HepG2 (cell line): ENCODE measurements at regions not wholly inside any gene's neighbourhood (a gene's known extent, or its start where the extent isn't known, plus 50 kb on each side); places are given as distances from the start of the nearest gene placed in this dataset.

Experiments used
- ATAC-seq: fragments of 200-7000 bp; cut with Tn5 transposase; 3 replicates; pipeline ENCODE4 v1.9.1; 2020; ENCODE audit warnings: mild to moderate bottlenecking, moderate library complexity
- BruUV-seq: library from RNA; stranded (reverse); fragments of 400-500 nt; replicated peaks from 2 replicates; lab custom pipeline; 2021; lab: Mats Ljungman, UMichigan
- CTCF ChIA-PET: fragments of 300-600 bp; formaldehyde crosslinking; extraction: SDS; loops from one replicate; lab custom pipeline; 2021; ENCODE audit warnings: low total read pairs, inconsistent platforms, low intra/inter-chr PET ratio; lab: Yijun Ruan, JAX
- POLR2A ChIA-PET: fragments of 350-600 bp; sonication (Branson Sonifier 250); formaldehyde crosslinking; loops from one replicate; lab custom pipeline; 2020; ENCODE audit warnings: antibody characterized with exemption, inconsistent platforms; lab: Yijun Ruan, JAX
- DNase-seq: peaks from one replicate; pipeline ENCODE4 v3.0.0-alpha.2; 2015; ENCODE audit warnings: low spot score
- FAIRE-seq: peaks from 3 replicates; lab custom pipeline; 2011; peaks lifted over from hg19 to GRCh38; lab: Jason Lieb, UNC
- H2AFZ ChIP-seq: one replicate; pipeline ENCODE4 v1.6.1; 2011; ENCODE audit warnings: low read length, inconsistent platforms
- H3K27ac ChIP-seq: fragments of 300-600 bp; 3 replicates; pipeline ENCODE4 v1.8.0; 2011; ENCODE audit warnings: mixed run types, mild to moderate bottlenecking, mixed read lengths, low read length, inconsistent platforms; ENCODE audit not compliant: insufficient read depth; ENCODE audit errors: extremely low read length
- H3K27me3 ChIP-seq, 2 experiments: fragments of 200-600 bp in 1 of 2; 2 replicates in 1 of 2; 3 replicates in 1 of 2; pipeline versions ENCODE4 v1.6.0 to v1.8.0; 2011; ENCODE audit warnings: low read length in 2 of 2, mild to moderate bottlenecking in 2 of 2, moderate library complexity in 2 of 2, inconsistent platforms in 1 of 2; ENCODE audit not compliant: insufficient read depth in 2 of 2, control insufficient read depth in 1 of 2
- H3K36me3 ChIP-seq, 2 experiments: fragments of 200-600 bp in 1 of 2; replicated peaks in 1 of 2; 2 replicates in 1 of 2; 3 replicates in 1 of 2; pipeline versions ENCODE4 v1.5.1 to v1.8.0; 2011; ENCODE audit warnings: low read length in 2 of 2, inconsistent platforms in 1 of 2; ENCODE audit not compliant: insufficient read depth in 2 of 2, control insufficient read depth in 1 of 2
- H3K4me1 ChIP-seq: 2 replicates; pipeline ENCODE4 v1.5.1; 2012; ENCODE audit warnings: low read length, inconsistent platforms; ENCODE audit not compliant: insufficient read depth
- H3K4me2 ChIP-seq: 2 replicates; pipeline ENCODE4 v1.6.0; 2011; ENCODE audit warnings: low read depth, low read length, inconsistent platforms
- H3K4me3 ChIP-seq, 3 experiments: fragments of 200-600 bp in 1 of 3; sonication (generic), shearing (Covaris generic) in 1 of 3; replicated peaks in 1 of 3; 2 replicates each; pipeline ENCODE4 v1.5.1; 2011 to 2016; ENCODE audit warnings: low read length in 3 of 3, inconsistent platforms in 2 of 3, low read depth in 2 of 3, mild to moderate bottlenecking in 2 of 3, control low read depth in 1 of 3, mixed read lengths in 1 of 3; ENCODE audit not compliant: insufficient read depth in 1 of 3
- H3K79me2 ChIP-seq: one replicate; pipeline ENCODE4 v1.6.1; 2011; ENCODE audit warnings: low read length, inconsistent platforms; ENCODE audit not compliant: insufficient read depth
- H3K9ac ChIP-seq: 2 replicates; pipeline ENCODE4 v1.6.0; 2011; ENCODE audit warnings: mild to moderate bottlenecking, low read depth, low read length, inconsistent platforms; ENCODE audit not compliant: insufficient read depth
- H3K9me3 ChIP-seq: 2 replicates; pipeline ENCODE4 v1.5.1; 2012; ENCODE audit warnings: mild to moderate bottlenecking, low read length
- H4K20me1 ChIP-seq: 2 replicates; pipeline ENCODE4 v1.6.0; 2011; ENCODE audit warnings: inconsistent platforms, mild to moderate bottlenecking, low read length, moderate library complexity; ENCODE audit not compliant: insufficient read depth
- ATAD3A ChIP-seq: sonication (generic); formaldehyde crosslinking; IDR thresholded peaks from 2 replicates; pipeline ENCODE4 v1.4.0; 2020; ENCODE audit warnings: missing genetic modification reagents
- CENPX ChIP-seq: sonication (generic); formaldehyde crosslinking; IDR thresholded peaks from 2 replicates; pipeline ENCODE4 v1.9.0; 2021; ENCODE audit warnings: mild to moderate bottlenecking, missing genetic modification reagents, moderate library complexity
- HIVEP1 ChIP-seq: sonication (generic); formaldehyde crosslinking; IDR thresholded peaks from 2 replicates; pipeline ENCODE4 v1.4.0; 2020; ENCODE audit warnings: mild to moderate bottlenecking, missing genetic modification reagents
- HMGA1 ChIP-seq: sonication (generic); formaldehyde crosslinking; conservative IDR thresholded peaks from 2 replicates; pipeline ENCODE4 v1.4.0; 2020; ENCODE audit warnings: missing genetic modification reagents
- PHF5A ChIP-seq: IDR thresholded peaks from one replicate; pipeline ENCODE4 v1.6.1; 2018; ENCODE audit warnings: low read depth, missing genetic modification reagents; ENCODE audit not compliant: unreplicated experiment
- TCF7 ChIP-seq: sonication (generic); IDR thresholded peaks from 2 replicates; pipeline ENCODE4 v1.6.1; 2016; ENCODE audit warnings: antibody characterized with exemption, low read depth
- YEATS2 ChIP-seq: sonication (generic); formaldehyde crosslinking; IDR thresholded peaks from 2 replicates; pipeline ENCODE4 v1.4.0; 2020; ENCODE audit warnings: missing genetic modification reagents, borderline replicate concordance
- ZNF724P ChIP-seq: sonication (generic); formaldehyde crosslinking; IDR thresholded peaks from 2 replicates; pipeline ENCODE4 v1.8.0; 2022; ENCODE audit warnings: missing genetic modification reagents, borderline replicate concordance
- ZNF766 ChIP-seq: sonication (generic); formaldehyde crosslinking; IDR thresholded peaks from 2 replicates; pipeline ENCODE4 v1.5.0; 2020; ENCODE audit warnings: missing genetic modification reagents, borderline replicate concordance
- ZNF775 ChIP-seq: sonication (generic); formaldehyde crosslinking; IDR thresholded peaks from 2 replicates; pipeline ENCODE4 v1.4.0; 2020; ENCODE audit warnings: missing genetic modification reagents, mild to moderate bottlenecking, moderate library complexity, borderline replicate concordance
- ZNF782 ChIP-seq: sonication (generic); formaldehyde crosslinking; IDR thresholded peaks from 2 replicates; pipeline ENCODE4 v1.4.0; 2020; ENCODE audit warnings: missing genetic modification reagents, mild to moderate bottlenecking, borderline replicate concordance
- WGBS: methylation state at CpG from one replicate; pipeline ENCODE4 v1.1.6; 2017; ENCODE audit warnings: low lambda C conversion rate; 5-methylcytosine and 5-hydroxymethylcytosine counted together
- in situ Hi-C: cut with HindIII; loops from 2 replicates; pipeline ENCODE4 v1.10.0; 2017; ENCODE audit warnings: low pct_unique_long_range_greater_than_20kb; ENCODE audit not compliant: extremely low pct_ligation_motif_present
- intact Hi-C: fragments of 100-400 bp; cut with micrococcal nuclease; formaldehyde crosslinking; loops from one replicate; pipeline ENCODE4 v1.10.0; 2022; ENCODE audit not compliant: unreplicated experiment
- TF ChIP-seq, protein P1 (sequence below): sonication (generic); formaldehyde crosslinking; IDR thresholded peaks from 2 replicates; pipeline ENCODE4 v1.4.0; 2020; ENCODE audit warnings: missing genetic modification reagents
- TF ChIP-seq, protein P2 (sequence below): sonication (generic); formaldehyde crosslinking; IDR thresholded peaks from 2 replicates; pipeline ENCODE4 v1.8.1; 2023; ENCODE audit warnings: mild to moderate bottlenecking, missing genetic modification reagents

DNA sequence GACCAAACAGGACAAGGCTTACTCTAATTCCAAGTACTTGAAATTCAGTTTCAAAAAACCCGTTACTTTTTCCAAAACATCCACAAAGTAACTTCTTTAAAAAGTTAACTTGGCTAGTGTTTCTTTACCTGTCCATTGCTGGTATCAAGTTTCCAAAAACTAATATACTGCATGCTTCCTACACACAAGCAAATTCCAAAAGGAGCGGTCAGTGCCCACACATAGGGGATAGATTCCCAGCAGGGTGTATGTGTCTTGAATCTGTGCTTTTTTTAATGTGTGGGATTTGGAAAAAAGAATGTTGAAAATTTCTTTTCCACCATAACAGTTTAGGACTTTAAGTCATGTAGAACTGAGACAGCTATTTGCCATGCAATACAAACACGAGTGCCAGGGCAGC lies 367.8 kb upstream of the SOX9 start:
- in situ Hi-C loops, result loop anchor here (25.0 kb wide), 1 partner anchor 784 kb away; no protein-coding TSS in a partner anchor
- POLR2A ChIA-PET, result no interaction called here
- no peak for ATAC-seq

DNA sequence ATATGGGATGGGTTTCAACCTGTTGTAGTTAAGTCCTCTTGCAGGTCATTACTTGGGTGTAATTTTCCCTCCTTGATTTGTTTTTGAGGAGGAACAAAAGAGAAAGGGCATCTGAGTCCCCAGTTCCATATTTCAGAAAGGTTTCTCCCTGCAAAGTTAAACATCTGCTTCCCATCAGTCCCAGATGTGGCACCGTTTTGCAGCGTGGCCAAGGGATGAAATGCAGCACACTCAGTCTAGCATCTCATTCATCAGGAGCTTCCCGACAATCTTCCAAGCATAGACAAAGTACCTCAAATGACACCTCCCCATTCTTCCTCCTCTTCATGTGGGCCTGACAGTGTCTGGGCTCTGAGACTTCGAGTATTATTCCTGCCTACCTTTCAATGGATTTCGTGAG lies 363.7 kb upstream of the SOX9 start:
- Histone ChIP-seq H3K4me1 (no peaks in the 10 kb centered on the region), H3K9me3 (no peaks in the 10 kb centered on the region), H3K27ac (no peak overlapping the region)
- DNase-seq, result no peak
- no peak for TF ChIP-seq ZNF724P (CRISPR knock-in tag)
- TF ChIP-seq ATAD3A (CRISPR knock-in tag), result no peak
- no peak for TF ChIP-seq PHF5A
- TF ChIP-seq, protein P1, sequence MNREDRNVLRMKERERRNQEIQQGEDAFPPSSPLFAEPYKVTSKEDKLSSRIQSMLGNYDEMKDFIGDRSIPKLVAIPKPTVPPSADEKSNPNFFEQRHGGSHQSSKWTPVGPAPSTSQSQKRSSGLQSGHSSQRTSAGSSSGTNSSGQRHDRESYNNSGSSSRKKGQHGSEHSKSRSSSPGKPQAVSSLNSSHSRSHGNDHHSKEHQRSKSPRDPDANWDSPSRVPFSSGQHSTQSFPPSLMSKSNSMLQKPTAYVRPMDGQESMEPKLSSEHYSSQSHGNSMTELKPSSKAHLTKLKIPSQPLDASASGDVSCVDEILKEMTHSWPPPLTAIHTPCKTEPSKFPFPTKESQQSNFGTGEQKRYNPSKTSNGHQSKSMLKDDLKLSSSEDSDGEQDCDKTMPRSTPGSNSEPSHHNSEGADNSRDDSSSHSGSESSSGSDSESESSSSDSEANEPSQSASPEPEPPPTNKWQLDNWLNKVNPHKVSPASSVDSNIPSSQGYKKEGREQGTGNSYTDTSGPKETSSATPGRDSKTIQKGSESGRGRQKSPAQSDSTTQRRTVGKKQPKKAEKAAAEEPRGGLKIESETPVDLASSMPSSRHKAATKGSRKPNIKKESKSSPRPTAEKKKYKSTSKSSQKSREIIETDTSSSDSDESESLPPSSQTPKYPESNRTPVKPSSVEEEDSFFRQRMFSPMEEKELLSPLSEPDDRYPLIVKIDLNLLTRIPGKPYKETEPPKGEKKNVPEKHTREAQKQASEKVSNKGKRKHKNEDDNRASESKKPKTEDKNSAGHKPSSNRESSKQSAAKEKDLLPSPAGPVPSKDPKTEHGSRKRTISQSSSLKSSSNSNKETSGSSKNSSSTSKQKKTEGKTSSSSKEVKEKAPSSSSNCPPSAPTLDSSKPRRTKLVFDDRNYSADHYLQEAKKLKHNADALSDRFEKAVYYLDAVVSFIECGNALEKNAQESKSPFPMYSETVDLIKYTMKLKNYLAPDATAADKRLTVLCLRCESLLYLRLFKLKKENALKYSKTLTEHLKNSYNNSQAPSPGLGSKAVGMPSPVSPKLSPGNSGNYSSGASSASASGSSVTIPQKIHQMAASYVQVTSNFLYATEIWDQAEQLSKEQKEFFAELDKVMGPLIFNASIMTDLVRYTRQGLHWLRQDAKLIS (CRISPR knock-in tag), result no peak
- no peak for TF ChIP-seq ZNF782 (CRISPR knock-in tag)
- TF ChIP-seq CENPX (CRISPR knock-in tag), result no peak
- no peak for TF ChIP-seq ZNF766 (CRISPR knock-in tag)
- no peak for TF ChIP-seq ZNF775 (CRISPR knock-in tag)
- no peak for TF ChIP-seq TCF7
- TF ChIP-seq YEATS2 (CRISPR knock-in tag), result no peak
- TF ChIP-seq, protein P2, sequence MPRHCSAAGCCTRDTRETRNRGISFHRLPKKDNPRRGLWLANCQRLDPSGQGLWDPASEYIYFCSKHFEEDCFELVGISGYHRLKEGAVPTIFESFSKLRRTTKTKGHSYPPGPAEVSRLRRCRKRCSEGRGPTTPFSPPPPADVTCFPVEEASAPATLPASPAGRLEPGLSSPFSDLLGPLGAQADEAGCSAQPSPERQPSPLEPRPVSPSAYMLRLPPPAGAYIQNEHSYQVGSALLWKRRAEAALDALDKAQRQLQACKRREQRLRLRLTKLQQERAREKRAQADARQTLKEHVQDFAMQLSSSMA, result no peak
- TF ChIP-seq, all 625 proteins: peak for 0
- Histone ChIP-seq H3K79me2 (no peaks in the 10 kb centered on the region), H3K27me3 (no peaks in the 10 kb centered on the region), H3K4me3 (no peak overlapping the region), H4K20me1 (no peaks in the 10 kb centered on the region), H3K9ac (no peak overlapping the region), H2AFZ (no peak overlapping the region), H3K36me3 (no peaks in the 10 kb centered on the region), H3K4me2 (no peak overlapping the region)
- in situ Hi-C loops (loop anchor here (25.0 kb wide), 1 partner anchor 780 kb away; no protein-coding TSS in a partner anchor), intact Hi-C loops (no loop called here)
- CTCF ChIA-PET, result no interaction called here
- WGBS, result 9% methylated on average over 5 of the region's 5 CpGs
- ATAC-seq (no peak), FAIRE-seq (no peak)
- POLR2A ChIA-PET, result no interaction called here
- BruUV-seq, result no TSS peak

More for the DNA sequence above, 367.8 kb upstream of the SOX9 start:
- H3K4me3 ChIP-seq, result no peak overlapping the region
- TF ChIP-seq HIVEP1, result no peak
- no peak for TF ChIP-seq HMGA1 (CRISPR knock-in tag)
- WGBS, result 33% methylated on average over 3 of the region's 3 CpGs
- no peaks in the 10 kb centered on the region for H3K4me1 ChIP-seq
- no peak overlapping the region for H3K27ac ChIP-seq
- H3K9ac ChIP-seq, result no peak overlapping the region
- no peak for FAIRE-seq
- H2AFZ ChIP-seq, result no peak overlapping the region
- DNase-seq, result no peak
- no peaks in the 10 kb centered on the region for H4K20me1 ChIP-seq
- H3K9me3 ChIP-seq, result no peaks in the 10 kb centered on the region
- CTCF ChIA-PET, result no interaction called here
- no peaks in the 10 kb centered on the region for H3K27me3 ChIP-seq
- no peaks in the 10 kb centered on the region for H3K36me3 ChIP-seq
- no TSS peak for BruUV-seq
- intact Hi-C loops, result no loop called here
- no peaks in the 10 kb centered on the region for H3K79me2 ChIP-seq
- H3K4me2 ChIP-seq, result no peak overlapping the region
